ENCODE measurements at regions not wholly inside any gene's neighbourhood (a gene's known extent, or its start where the extent isn't known, plus 50 kb on each side); places are given as distances from the start of the nearest gene placed in this dataset.
A peak's percentile ranks its signal among the peaks of the same experiment; 100 is the strongest.
"Not testable (repeated sequence)": the region's sequence is repeated elsewhere in the genome, so short reads cannot be mapped to it uniquely, and the experiment has no call there.

DNA sequence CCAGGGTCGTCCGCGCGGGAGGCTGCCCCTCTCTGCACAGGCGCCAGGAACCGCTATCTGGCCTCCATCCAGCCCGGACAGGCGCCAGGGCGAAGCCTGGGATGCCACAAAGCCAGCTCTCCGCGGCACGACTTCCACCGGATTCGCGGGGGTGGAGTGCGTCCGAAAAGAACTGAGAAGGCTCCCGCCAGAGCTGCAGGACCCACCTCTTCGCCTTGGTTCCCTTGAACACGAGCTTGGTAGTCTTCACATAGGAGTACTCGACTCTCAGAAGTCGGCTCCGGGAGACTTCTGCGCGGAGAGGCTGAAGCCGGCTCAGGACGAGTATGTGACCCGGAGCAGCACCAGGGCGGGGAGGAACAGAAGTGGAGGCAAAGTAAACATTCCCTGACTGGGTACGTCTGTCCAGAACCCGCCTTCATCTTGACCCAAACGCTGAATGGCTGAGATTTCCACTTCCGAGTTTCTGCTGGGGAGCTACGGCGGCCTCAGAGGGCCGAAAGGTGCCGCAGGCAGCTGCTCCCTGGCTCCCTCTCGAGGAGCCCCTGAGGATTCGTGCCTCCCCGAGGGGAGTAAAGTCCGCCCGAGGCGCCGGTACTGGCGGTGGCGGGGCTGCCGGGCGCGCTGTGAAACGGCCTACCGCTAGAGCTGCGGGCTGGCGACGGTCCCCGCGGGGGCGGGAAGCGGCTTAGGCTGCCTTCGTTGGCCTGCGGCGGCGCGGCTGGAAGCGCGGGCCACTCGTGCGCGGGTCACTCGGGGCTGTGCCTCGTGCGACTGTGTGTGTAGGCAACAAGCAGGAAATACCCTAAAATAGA lies 2654.9 kb upstream of the DEFB115 start:
- 4 to 11% methylated on average over 69 to 71 of the region's 71 CpGs for WGBS, 2 donors
- H3K9me3 ChIP-seq; H3K27me3 ChIP-seq; FAIRE-seq; H3K36me3 ChIP-seq; intact Hi-C loops (cut with DNase I); H3K4me1 ChIP-seq: not testable (repeated sequence)
- TF ChIP-seq, protein P1, sequence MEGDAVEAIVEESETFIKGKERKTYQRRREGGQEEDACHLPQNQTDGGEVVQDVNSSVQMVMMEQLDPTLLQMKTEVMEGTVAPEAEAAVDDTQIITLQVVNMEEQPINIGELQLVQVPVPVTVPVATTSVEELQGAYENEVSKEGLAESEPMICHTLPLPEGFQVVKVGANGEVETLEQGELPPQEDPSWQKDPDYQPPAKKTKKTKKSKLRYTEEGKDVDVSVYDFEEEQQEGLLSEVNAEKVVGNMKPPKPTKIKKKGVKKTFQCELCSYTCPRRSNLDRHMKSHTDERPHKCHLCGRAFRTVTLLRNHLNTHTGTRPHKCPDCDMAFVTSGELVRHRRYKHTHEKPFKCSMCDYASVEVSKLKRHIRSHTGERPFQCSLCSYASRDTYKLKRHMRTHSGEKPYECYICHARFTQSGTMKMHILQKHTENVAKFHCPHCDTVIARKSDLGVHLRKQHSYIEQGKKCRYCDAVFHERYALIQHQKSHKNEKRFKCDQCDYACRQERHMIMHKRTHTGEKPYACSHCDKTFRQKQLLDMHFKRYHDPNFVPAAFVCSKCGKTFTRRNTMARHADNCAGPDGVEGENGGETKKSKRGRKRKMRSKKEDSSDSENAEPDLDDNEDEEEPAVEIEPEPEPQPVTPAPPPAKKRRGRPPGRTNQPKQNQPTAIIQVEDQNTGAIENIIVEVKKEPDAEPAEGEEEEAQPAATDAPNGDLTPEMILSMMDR (IDR thresholded peaks at IDR 0.05): peak in 3 of 4 donors; percentile 17 to 49 (median 27)
- peak overlapping the region in 2 of 4 donors; percentile 50 to 57 for H3K27ac ChIP-seq
- peak overlapping the region; percentile 34 to 51 (median 44) for H3K4me3 ChIP-seq
- peak; percentile 63 to 88 (median 79) for DNase-seq
- ATAC-seq: peak; percentile 99 to 100 (median 100)

DNA sequence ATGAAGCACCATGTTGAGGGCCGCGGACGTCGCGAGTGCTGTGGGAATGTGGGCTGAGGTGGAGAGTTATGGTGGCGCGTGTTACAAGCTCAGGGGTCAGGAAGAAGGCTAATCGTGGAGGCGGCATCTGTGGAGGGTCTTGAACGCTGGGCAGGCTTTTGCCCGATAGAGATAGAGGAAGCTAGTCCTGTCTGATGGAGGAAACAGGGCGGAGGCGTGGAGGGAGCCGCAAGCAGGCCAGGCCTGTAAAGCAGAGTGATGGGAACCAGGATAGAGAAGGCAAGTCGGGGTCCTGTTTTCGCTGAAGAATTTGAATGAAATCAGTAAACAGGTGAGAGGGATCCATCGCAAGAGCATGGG lies 2654.3 kb upstream of the DEFB115 start:
- H3K4me1 ChIP-seq; intact Hi-C loops (cut with DNase I); H3K36me3 ChIP-seq; FAIRE-seq; H3K27me3 ChIP-seq; ATAC-seq; H3K9me3 ChIP-seq; DNase-seq: not testable (repeated sequence)
- Histone ChIP-seq H3K27ac (peak overlapping the region in 2 of 4 donors; percentile 50 to 57), H3K4me3 (peak overlapping the region; percentile 34 to 51 (median 44))
- WGBS, 2 donors: 66 to 70% methylated on average over 16 to 17 of the region's 17 CpGs

GRCh38 chr20:28616354-28616753 lies 2641.1 kb upstream of the DEFB115 start:
- TF ChIP-seq, protein P1 (IDR thresholded peaks at IDR 0.05): no peak
- no peaks in the 10 kb centered on the region for H3K4me1 ChIP-seq

GRCh38 chr20:28619956-28620651 lies 2637.4 kb upstream of the DEFB115 start:
- FAIRE-seq; H3K9me3 ChIP-seq; H3K4me3 ChIP-seq; H3K27me3 ChIP-seq; H3K27ac ChIP-seq; ATAC-seq; intact Hi-C loops (cut with DNase I); H3K4me1 ChIP-seq; H3K36me3 ChIP-seq: not testable (repeated sequence)
- DNase-seq: peak in 2 of 6 donors; percentile 10 to 45
- 58 to 68% methylated on average over 20 of the region's 20 CpGs for WGBS, 2 donors

More at GRCh38 chr20:28616354-28616753, 2641.1 kb upstream of the DEFB115 start:
- Histone ChIP-seq H3K27ac (no peak overlapping the region), H3K36me3 (no peaks in the 10 kb centered on the region), H3K9me3 (peaks cover 0 to 4% (median 0%) of the 10 kb centered on the region in 4 donors), H3K27me3 (no peaks in the 10 kb centered on the region), H3K4me3 (no peak overlapping the region)
- no peak for DNase-seq
- intact Hi-C loops (cut with DNase I): no loop called here
- ATAC-seq: no peak
- 10 to 23% methylated on average over 1 of the region's 1 CpG for WGBS, 2 donors
- no peak for FAIRE-seq

GRCh38 chr20:28625112-28625511 lies 2632.4 kb upstream of the DEFB115 start:
- intact Hi-C loops (cut with DNase I): not testable (repeated sequence)
- WGBS, 2 donors: 29 to 38% methylated on average over 2 of the region's 2 CpGs

GRCh38 chr20:28640831-28641230 lies 2616.6 kb upstream of the DEFB115 start:
- WGBS, 2 donors: 37 to 44% methylated on average over 2 of the region's 2 CpGs
- FAIRE-seq; intact Hi-C loops (cut with DNase I); H3K36me3 ChIP-seq; H3K4me1 ChIP-seq; H3K27ac ChIP-seq; ATAC-seq; H3K9me3 ChIP-seq; H3K4me3 ChIP-seq; DNase-seq; H3K27me3 ChIP-seq: not testable (repeated sequence)

More at GRCh38 chr20:28625112-28625511, 2632.4 kb upstream of the DEFB115 start:
- not testable (repeated sequence) for ATAC-seq, H3K36me3 ChIP-seq, H3K9me3 ChIP-seq, DNase-seq, FAIRE-seq, H3K27ac ChIP-seq, H3K4me1 ChIP-seq, H3K27me3 ChIP-seq, H3K4me3 ChIP-seq
